HG02885 (cell line): ENCODE measurements at regions not wholly inside any gene's neighbourhood (a gene's known extent, or its start where the extent isn't known, plus 50 kb on each side); places are given as distances from the start of the nearest gene placed in this dataset.

Experiments used
- ATAC-seq: cut with Tn5 transposase; IDR thresholded peaks from one replicate; pipeline ENCODE4 v1.9.1; 2021; ENCODE audit warnings: mild to moderate bottlenecking; ENCODE audit not compliant: unreplicated experiment, poor library complexity

GRCh38 chr5:175121457-175121856 is 322.5 kb downstream of the DRD1 start:
- no peak for ATAC-seq

- no peak for ATAC-seq
These were observed 323.6 kb downstream of the DRD1 start for GRCh38 chr5:175120412-175120811.

- ATAC-seq = no peak
These were observed 325.2 kb downstream of the DRD1 start for GRCh38 chr5:175118700-175119309.

- ATAC-seq = no peak
These were observed 327.4 kb downstream of the DRD1 start for GRCh38 chr5:175116466-175117048.

- no peak for ATAC-seq
These were observed 328.2 kb downstream of the DRD1 start for GRCh38 chr5:175115831-175116230.

GRCh38 chr5:175113947-175114346 is 330.0 kb downstream of the DRD1 start:
- ATAC-seq = no peak

GRCh38 chr5:175109058-175109755 is 334.8 kb downstream of the DRD1 start:
- ATAC-seq = no peak

GRCh38 chr5:175107865-175108264 is 336.1 kb downstream of the DRD1 start:
- ATAC-seq = no peak

- ATAC-seq = no peak
These were observed 336.9 kb downstream of the DRD1 start for GRCh38 chr5:175107028-175107588.

GRCh38 chr5:175104677-175105076 is 339.3 kb downstream of the DRD1 start:
- ATAC-seq = no peak

GRCh38 chr5:175103746-175104145 is 340.2 kb downstream of the DRD1 start:
- ATAC-seq = no peak

- no peak for ATAC-seq
These were observed 341.3 kb downstream of the DRD1 start for GRCh38 chr5:175102717-175103116.

- no peak for ATAC-seq
These were observed 345.7 kb downstream of the DRD1 start for GRCh38 chr5:175098301-175098700.

GRCh38 chr5:175096469-175097165 is 347.4 kb downstream of the DRD1 start:
- no peak for ATAC-seq

GRCh38 chr5:175094461-175094860 is 349.5 kb downstream of the DRD1 start:
- ATAC-seq = no peak

GRCh38 chr5:175092691-175093090 is 351.3 kb downstream of the DRD1 start:
- ATAC-seq = no peak

GRCh38 chr5:175088963-175089362 is 355.0 kb downstream of the DRD1 start:
- ATAC-seq = no peak

- no peak for ATAC-seq
These were observed 358.6 kb downstream of the MSX2 start for GRCh38 chr5:175082866-175083590.

- ATAC-seq = no peak
These were observed 358.0 kb downstream of the MSX2 start for GRCh38 chr5:175082346-175082745.

- no peak for ATAC-seq
These were observed 355.3 kb downstream of the MSX2 start for GRCh38 chr5:175079707-175080106.
